ENCODE measurements at regions not wholly inside any gene's neighbourhood (a gene's known extent, or its start where the extent isn't known, plus 50 kb on each side); places are given as distances from the start of the nearest gene placed in this dataset.

GRCh38 chr2:94767336-94767735 is 103.9 kb upstream of the TEKT4 start:
- BruUV-seq (replicated peaks), result no TSS peak

More at GRCh38 chr2:94767336-94767735, 103.9 kb upstream of the TEKT4 start:
- no peak for TF ChIP-seq MAZ (IDR thresholded peaks at IDR 0.05; ENCODE audit: borderline replicate concordance, low read depth, low read length)
- no peak for TF ChIP-seq RCOR1 (IDR thresholded peaks at IDR 0.05; ENCODE audit: insufficient replicate concordance, low read length)
- TF ChIP-seq MAFK (IDR thresholded peaks at IDR 0.05; ENCODE audit: low read depth, low read length), result no peak
- no peak for TF ChIP-seq CHD1 (IDR thresholded peaks at IDR 0.05; ENCODE audit: low read depth, low read length)
- TF ChIP-seq BHLHE40 (IDR thresholded peaks at IDR 0.05; ENCODE audit: low read depth, low read length), result no peak
- no peak for TF ChIP-seq SMC3 (IDR thresholded peaks at IDR 0.05; ENCODE audit: low read depth, low read length)
- TF ChIP-seq FOS (IDR thresholded peaks at IDR 0.05; ENCODE audit: low read depth, low read length), result no peak
- TF ChIP-seq RFX5 (IDR thresholded peaks at IDR 0.05; ENCODE audit: low read depth, low read length), result no peak
- TF ChIP-seq RAD21 (IDR thresholded peaks at IDR 0.05; ENCODE audit: low read length), result no peak
- TF ChIP-seq, protein P1, sequence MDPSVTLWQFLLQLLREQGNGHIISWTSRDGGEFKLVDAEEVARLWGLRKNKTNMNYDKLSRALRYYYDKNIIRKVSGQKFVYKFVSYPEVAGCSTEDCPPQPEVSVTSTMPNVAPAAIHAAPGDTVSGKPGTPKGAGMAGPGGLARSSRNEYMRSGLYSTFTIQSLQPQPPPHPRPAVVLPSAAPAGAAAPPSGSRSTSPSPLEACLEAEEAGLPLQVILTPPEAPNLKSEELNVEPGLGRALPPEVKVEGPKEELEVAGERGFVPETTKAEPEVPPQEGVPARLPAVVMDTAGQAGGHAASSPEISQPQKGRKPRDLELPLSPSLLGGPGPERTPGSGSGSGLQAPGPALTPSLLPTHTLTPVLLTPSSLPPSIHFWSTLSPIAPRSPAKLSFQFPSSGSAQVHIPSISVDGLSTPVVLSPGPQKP (IDR thresholded peaks at IDR 0.05; ENCODE audit: borderline replicate concordance, low read depth, low read length), result no peak
- TF ChIP-seq POLR2A (IDR thresholded peaks at IDR 0.05; ENCODE audit: low read depth, low read length), result no peak
- TF ChIP-seq, protein P2, sequence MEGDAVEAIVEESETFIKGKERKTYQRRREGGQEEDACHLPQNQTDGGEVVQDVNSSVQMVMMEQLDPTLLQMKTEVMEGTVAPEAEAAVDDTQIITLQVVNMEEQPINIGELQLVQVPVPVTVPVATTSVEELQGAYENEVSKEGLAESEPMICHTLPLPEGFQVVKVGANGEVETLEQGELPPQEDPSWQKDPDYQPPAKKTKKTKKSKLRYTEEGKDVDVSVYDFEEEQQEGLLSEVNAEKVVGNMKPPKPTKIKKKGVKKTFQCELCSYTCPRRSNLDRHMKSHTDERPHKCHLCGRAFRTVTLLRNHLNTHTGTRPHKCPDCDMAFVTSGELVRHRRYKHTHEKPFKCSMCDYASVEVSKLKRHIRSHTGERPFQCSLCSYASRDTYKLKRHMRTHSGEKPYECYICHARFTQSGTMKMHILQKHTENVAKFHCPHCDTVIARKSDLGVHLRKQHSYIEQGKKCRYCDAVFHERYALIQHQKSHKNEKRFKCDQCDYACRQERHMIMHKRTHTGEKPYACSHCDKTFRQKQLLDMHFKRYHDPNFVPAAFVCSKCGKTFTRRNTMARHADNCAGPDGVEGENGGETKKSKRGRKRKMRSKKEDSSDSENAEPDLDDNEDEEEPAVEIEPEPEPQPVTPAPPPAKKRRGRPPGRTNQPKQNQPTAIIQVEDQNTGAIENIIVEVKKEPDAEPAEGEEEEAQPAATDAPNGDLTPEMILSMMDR (conservative IDR thresholded peaks at IDR 0.05; ENCODE audit: low read depth, low read length), result no peak
- TF ChIP-seq NFE2L2 (IDR thresholded peaks at IDR 0.05; ENCODE audit: low read depth, low read length), result no peak
- TF ChIP-seq USF2 (IDR thresholded peaks at IDR 0.05; ENCODE audit: low read depth, low read length), result no peak
- TF ChIP-seq CEBPB (IDR thresholded peaks at IDR 0.05; ENCODE audit: low read depth, low read length), result no peak
- no peak for TF ChIP-seq MXI1 (IDR thresholded peaks at IDR 0.05; ENCODE audit: borderline replicate concordance, low read depth, low read length)
- Histone ChIP-seq H3K4ac (ENCODE audit: low read depth, low read length) (no peak overlapping the region), H2BK120ac (ENCODE audit: low read depth, low read length) (no peak overlapping the region), H3K27ac (ENCODE audit: insufficient read depth, low read length) (no peak overlapping the region), H4K91ac (ENCODE audit: insufficient read depth, low read depth, low read length) (no peak overlapping the region), H3K27me3 (ENCODE audit: control insufficient read depth, insufficient read depth, low read length) (no peaks in the 10 kb centered on the region), H4K5ac (ENCODE audit: low read depth, low read length) (no peak overlapping the region), H3K4me1 (ENCODE audit: control insufficient read depth, insufficient read depth, low read length) (no peaks in the 10 kb centered on the region), H3K4me2 (ENCODE audit: low read depth, low read length) (no peak overlapping the region), H2AK5ac (ENCODE audit: low read depth, low read length) (no peak overlapping the region), H2BK5ac (ENCODE audit: low read depth, low read length, poor library complexity, severe bottlenecking) (no peak overlapping the region), H3K23ac (ENCODE audit: low read depth, low read length) (no peak overlapping the region), H3K9me3 (ENCODE audit: control insufficient read depth, insufficient read depth, low read length) (peaks cover 10% of the 10 kb centered on the region), H2BK20ac (ENCODE audit: low read depth, low read length) (no peak overlapping the region), H3K14ac (replicated peaks; ENCODE audit: low read depth, low read length) (no peak overlapping the region), H3K9ac (ENCODE audit: low read depth, low read length) (no peak overlapping the region), H2AFZ (replicated peaks; ENCODE audit: low read length, poor library complexity) (no peak overlapping the region), H3K79me1 (ENCODE audit: low read depth in 1 of 2, low read length in 2 of 2) (no peaks in the 10 kb centered on the region), H4K8ac (ENCODE audit: low read depth in 2 of 2, low read length in 2 of 2) (no peak overlapping the region), H2AK9ac (replicated peaks; ENCODE audit: low read depth, low read length, poor library complexity) (no peak overlapping the region), H3K36me3 (ENCODE audit: control insufficient read depth, insufficient read depth, low read length) (no peaks in the 10 kb centered on the region), H3K18ac (ENCODE audit: low read depth, low read length) (no peak overlapping the region), H3K9me1 (ENCODE audit: insufficient read depth, low read length) (no peaks in the 10 kb centered on the region), H2BK15ac (ENCODE audit: low read depth, low read length) (no peak overlapping the region), H4K20me1 (ENCODE audit: insufficient read depth, low read length) (no peaks in the 10 kb centered on the region), H3K56ac (ENCODE audit: extremely low read depth, insufficient read depth, low read length) (no peak overlapping the region), H3K4me3 (ENCODE audit: insufficient read depth, low read depth, low read length) (no peak overlapping the region)
- CTCF ChIA-PET, result no interaction called here
- WGBS, 2 experiments (ENCODE audit: extremely low coverage in 2 of 2, insufficient read length in 1 of 2), result no CpG with 5 or more reads among the region's 3 CpGs
- dilution Hi-C loops (cut with HindIII; ENCODE audit: low sequenced_read_pairs, unreplicated experiment), result no loop called here
- ATAC-seq (ENCODE audit: low read depth) (no peak), DNase-seq (no peak)
- POLR2A ChIA-PET (ENCODE audit: unreplicated experiment), result no interaction called here
- intact Hi-C loops (cut with micrococcal nuclease), result no loop called here
- in situ Hi-C loops (cut with MboI; ENCODE audit: low sequenced_read_pairs), result no loop called here
